ENCODE measurements at regions not wholly inside any gene's neighbourhood (a gene's known extent, or its start where the extent isn't known, plus 50 kb on each side); places are given as distances from the start of the nearest gene placed in this dataset.
"Not testable (repeated sequence)": the region's sequence is repeated elsewhere in the genome, so short reads cannot be mapped to it uniquely, and the experiment has no call there.

DNA sequence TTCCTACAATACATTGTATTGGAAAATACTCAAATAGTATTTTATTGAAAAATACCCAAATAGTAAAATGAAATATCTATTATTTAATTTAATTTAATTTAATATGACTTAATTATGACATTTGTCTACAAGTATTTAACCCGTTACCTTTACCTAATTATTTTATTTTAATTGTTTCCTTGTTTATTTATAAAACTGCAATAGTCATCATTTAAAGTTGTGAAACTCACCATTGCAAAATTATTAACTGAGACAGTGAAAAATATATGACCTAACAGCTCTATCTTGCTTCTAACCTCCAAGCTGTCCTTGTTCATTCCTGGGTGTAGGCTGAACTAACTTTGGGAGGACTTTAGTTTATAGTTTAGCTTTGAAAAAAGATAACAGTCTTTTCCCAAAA is 300.6 kb upstream of the POGK start:
- H3K4me1 Mint-ChIP-seq, result no peaks in the 10 kb centered on the region
- DNase-seq (no peak), ATAC-seq (replicated peaks) (no peak)
- H3K27me3 Mint-ChIP-seq, result peaks cover 0 to 11% of the 10 kb centered on the region in 2 donors
- H3K4me3 Mint-ChIP-seq, result no peak overlapping the region
- no peaks in the 10 kb centered on the region for H3K36me3 Mint-ChIP-seq
- H3K9me3 Mint-ChIP-seq, result peaks cover 1 to 4% of the 10 kb centered on the region in 2 donors
- no peak overlapping the region for H3K27ac Mint-ChIP-seq

GRCh38 chr1:166544036-166544435 is 295.2 kb upstream of the POGK start:
- no peak for DNase-seq
- ATAC-seq (replicated peaks), result no peak

DNA sequence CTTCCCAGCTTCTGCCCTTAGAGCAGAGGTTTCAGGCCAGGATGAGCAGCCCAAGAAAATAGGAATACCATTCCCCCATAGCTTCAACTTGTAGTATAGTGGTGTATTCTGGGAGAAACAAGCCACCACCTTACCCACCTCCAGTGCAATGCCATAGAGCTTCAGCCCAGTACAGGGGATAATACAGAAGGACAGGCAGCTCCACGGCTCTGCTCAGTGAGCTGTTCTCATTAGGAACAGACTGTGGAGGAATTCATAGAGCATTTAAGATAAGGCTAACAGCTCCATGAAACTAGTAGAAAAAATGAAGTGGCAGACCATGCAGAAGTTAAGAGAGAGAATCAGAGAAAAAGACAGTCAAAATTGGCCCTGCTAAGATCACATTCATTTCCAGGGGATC is 294.7 kb upstream of the POGK start:
- no peak for ATAC-seq (replicated peaks)

More at GRCh38 chr1:166544036-166544435, 295.2 kb upstream of the POGK start:
- no peaks in the 10 kb centered on the region for H3K4me1 Mint-ChIP-seq
- H3K4me3 Mint-ChIP-seq, result no peak overlapping the region
- H3K27ac Mint-ChIP-seq, result no peak overlapping the region
- H3K36me3 Mint-ChIP-seq, result peaks cover 0 to 1% of the 10 kb centered on the region in 2 donors
- peaks cover 6 to 13% of the 10 kb centered on the region in 2 donors for H3K9me3 Mint-ChIP-seq
- H3K27me3 Mint-ChIP-seq, result peaks cover 0 to 11% of the 10 kb centered on the region in 2 donors

DNA sequence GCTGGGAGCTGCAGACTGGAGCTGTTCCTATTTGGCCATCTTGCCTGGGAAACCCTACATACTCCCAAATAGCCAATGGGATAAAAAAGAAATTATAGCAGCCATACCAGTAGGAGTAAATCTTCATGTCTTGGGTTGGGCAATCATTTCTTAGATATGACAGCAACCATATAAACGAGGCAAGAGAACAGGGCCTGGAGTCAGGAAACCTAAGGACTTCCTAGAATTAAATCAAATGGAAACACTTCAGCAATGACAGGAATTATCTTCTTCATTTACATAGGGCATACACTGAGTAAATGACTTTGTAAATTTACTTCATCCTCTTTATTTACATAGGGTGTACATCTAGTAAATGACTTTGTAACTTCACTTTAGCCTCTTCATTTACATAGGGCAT is 286.6 kb upstream of the POGK start:
- H3K9me3 Mint-ChIP-seq, result peaks cover 6 to 18% of the 10 kb centered on the region in 2 donors
- no peak overlapping the region for H3K27ac Mint-ChIP-seq
- ATAC-seq (replicated peaks) (no peak), DNase-seq (no peak)
- peaks cover 5 to 12% of the 10 kb centered on the region in 2 donors for H3K27me3 Mint-ChIP-seq
- no peaks in the 10 kb centered on the region for H3K4me1 Mint-ChIP-seq
- H3K4me3 Mint-ChIP-seq, result no peak overlapping the region
- no peaks in the 10 kb centered on the region for H3K36me3 Mint-ChIP-seq

More for the DNA sequence above, 294.7 kb upstream of the POGK start:
- H3K36me3 Mint-ChIP-seq, result peaks cover 0 to 1% of the 10 kb centered on the region in 2 donors
- no peaks in the 10 kb centered on the region for H3K4me1 Mint-ChIP-seq
- H3K27ac Mint-ChIP-seq, result no peak overlapping the region
- peaks cover 11 to 17% of the 10 kb centered on the region in 2 donors for H3K9me3 Mint-ChIP-seq
- no peak overlapping the region for H3K4me3 Mint-ChIP-seq
- H3K27me3 Mint-ChIP-seq, result peaks cover 0 to 11% of the 10 kb centered on the region in 2 donors
- no peak for DNase-seq

DNA sequence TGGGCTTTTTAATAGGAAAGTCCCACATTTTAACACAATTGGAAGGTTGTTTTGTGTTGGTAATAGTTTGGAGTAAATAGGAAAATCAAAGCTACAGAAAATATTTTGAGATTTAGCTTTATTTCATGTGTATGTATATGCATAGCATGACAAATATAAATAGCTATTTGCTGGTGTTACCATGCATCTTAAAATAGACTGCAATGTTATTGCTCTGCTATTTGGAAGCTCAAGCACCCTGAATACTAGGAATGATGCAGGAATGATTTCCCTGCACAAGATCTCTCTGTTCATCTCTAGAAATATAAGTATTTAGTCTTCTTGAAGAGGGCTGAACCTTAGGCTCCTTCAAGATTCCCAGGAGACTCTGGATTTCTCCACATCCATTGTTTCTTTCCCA is 268.3 kb upstream of the POGK start:
- no peaks in the 10 kb centered on the region for H3K36me3 Mint-ChIP-seq
- no peak overlapping the region for H3K27ac Mint-ChIP-seq
- no peaks in the 10 kb centered on the region for H3K4me1 Mint-ChIP-seq
- DNase-seq, result no peak
- H3K27me3 Mint-ChIP-seq, result peaks cover 3 to 4% of the 10 kb centered on the region in 2 donors
- no peak for ATAC-seq (replicated peaks)
- H3K4me3 Mint-ChIP-seq, result no peak overlapping the region
- H3K9me3 Mint-ChIP-seq, result peaks cover 0 to 7% of the 10 kb centered on the region in 2 donors

DNA sequence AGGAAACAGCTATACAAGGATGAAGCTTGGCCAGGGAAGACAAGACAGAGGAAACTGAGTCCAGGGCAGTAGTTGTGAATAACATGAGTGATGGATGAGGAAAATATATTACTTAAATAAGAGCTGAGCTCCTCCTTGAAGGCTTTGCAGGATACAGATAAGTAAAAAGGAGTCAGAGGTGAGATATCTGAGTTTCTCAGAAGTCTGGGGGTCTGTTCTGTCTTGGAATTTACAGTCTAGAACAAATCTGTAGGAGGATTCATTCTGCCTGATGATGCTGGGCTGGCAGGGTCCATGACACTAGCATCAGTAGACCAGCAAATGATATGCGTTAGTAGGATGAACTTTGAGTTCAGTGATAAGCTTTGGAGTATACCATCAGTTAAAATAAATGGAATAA is 266.1 kb upstream of the POGK start:
- DNase-seq, result no peak
- no peak for ATAC-seq (replicated peaks)
- Mint-ChIP-seq H3K27ac (no peak overlapping the region), H3K27me3 (peaks cover 3 to 6% of the 10 kb centered on the region in 2 donors), H3K36me3 (no peaks in the 10 kb centered on the region), H3K4me3 (no peak overlapping the region), H3K9me3 (peaks cover 0 to 2% of the 10 kb centered on the region in 2 donors), H3K4me1 (no peaks in the 10 kb centered on the region)

DNA sequence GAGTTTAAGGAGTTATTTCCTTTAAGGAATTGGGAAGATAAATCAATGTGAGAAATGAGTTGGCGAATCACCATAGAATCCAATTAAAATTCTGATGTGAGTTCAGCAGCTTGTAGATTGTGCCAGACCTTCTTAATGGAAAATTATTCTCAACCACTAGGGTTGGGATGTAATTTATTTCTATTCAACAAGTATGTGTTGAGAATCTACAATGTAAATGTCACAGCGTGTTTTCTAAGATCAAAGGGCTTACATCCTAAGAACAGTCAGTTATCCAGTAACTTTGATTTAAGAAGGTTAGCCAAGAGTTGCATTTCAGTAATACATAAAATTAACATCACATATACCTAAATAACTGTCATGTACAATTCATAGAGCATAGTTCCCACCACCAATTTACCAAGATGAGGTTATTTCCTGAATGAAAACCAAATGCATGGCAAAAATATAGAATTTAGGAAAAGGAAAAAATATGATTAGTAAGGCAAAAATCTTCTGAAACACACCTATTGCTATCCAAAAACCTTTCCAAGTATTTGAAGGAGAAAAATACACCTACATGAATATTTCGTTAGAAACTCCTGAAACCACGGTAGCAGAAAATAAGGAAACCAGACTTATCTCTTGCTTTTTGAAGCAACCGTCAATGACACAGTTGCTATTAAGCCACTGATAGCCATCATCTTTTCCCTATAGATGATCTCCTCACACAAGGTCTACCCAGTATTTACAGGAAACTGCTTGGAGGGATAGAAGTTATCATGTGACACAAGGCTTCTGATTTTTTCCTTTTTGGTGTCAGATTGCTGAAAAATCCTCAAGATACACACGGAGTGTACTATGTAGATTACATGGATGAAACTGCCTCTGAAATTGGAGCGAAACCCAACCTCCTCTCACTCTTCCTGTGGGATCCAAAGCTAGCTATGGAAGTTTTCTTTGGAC is 259.4 kb upstream of the POGK start:
- H3K4me3 Mint-ChIP-seq, result no peak overlapping the region
- H3K36me3 Mint-ChIP-seq, result no peaks in the 10 kb centered on the region

DNA sequence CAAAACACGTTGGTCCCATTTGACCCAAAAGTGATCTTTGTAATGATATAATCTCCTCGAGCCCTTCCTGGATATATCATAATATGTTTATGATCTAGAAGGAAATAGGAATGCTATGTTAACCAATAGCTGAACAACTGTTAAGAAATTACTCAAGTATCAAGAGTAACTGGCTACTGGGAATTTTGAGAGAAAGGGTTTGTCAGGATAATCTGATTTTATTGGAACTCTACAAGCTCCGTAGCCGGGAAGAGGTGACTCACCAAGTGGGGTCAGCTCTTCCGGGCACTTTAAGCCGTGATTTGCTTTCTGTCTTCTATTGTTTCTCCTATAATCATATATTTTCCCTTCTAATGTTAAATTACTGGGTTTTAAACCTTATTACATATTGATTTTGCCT is 250.5 kb upstream of the POGK start:
- Mint-ChIP-seq H3K4me1 (no peaks in the 10 kb centered on the region), H3K27me3 (peaks cover 0 to 4% of the 10 kb centered on the region in 2 donors), H3K27ac (no peak overlapping the region), H3K9me3 (no peaks in the 10 kb centered on the region), H3K4me3 (no peak overlapping the region), H3K36me3 (no peaks in the 10 kb centered on the region)
- DNase-seq, result no peak
- no peak for ATAC-seq (replicated peaks)

More for the DNA sequence above, 259.4 kb upstream of the POGK start:
- DNase-seq (no peak), ATAC-seq (replicated peaks) (no peak)
- peaks cover 3 to 6% of the 10 kb centered on the region in 2 donors for H3K27me3 Mint-ChIP-seq
- H3K4me1 Mint-ChIP-seq, result no peaks in the 10 kb centered on the region
- no peak overlapping the region for H3K27ac Mint-ChIP-seq
- H3K9me3 Mint-ChIP-seq, result peaks cover 0 to 2% of the 10 kb centered on the region in 2 donors

DNA sequence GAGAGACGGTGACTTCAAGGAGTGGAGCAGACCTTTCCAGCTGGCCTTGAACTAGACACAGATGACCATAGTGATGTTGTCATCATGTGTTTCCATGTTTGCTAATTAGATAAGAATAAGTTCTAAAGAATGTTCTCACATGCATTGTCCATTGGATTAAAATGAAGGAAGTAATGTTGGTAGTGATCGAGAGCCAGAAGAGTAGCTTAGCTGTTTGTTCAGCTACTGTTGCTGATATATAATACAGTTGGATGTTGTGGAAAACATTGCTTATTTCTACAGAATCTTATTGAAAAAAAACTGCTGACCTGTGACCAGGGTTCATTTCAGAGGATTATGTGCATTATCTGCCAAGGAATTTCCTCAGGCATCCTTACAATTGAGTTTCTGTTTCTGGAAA is 249.1 kb upstream of the POGK start:
- Mint-ChIP-seq H3K36me3 (no peaks in the 10 kb centered on the region), H3K4me1 (no peaks in the 10 kb centered on the region), H3K9me3 (no peaks in the 10 kb centered on the region), H3K4me3 (no peak overlapping the region), H3K27ac (no peak overlapping the region), H3K27me3 (peaks cover 2 to 8% of the 10 kb centered on the region in 2 donors)
- ATAC-seq (replicated peaks), result no peak
- DNase-seq, result no peak

DNA sequence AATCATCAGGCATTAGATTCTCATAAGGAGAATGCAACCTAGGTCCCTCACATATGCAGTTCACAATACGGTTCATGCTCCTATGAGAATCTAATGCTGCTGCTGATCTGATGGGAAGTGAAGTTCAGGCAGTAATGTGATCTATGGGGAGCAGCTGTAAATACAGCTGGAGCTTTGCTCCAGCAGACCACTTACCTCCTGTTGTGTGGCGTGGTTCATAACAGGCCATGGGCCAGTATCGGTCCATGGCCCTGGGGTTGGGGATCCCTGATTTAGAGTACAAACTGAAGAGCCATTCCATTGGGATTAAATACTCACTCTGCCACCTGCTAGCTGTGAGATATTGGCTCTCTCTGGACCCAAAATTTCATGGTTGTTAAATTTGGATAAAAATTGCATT is 244.6 kb upstream of the POGK start:
- ATAC-seq (replicated peaks) (no peak), DNase-seq (no peak)
- Mint-ChIP-seq H3K27ac (no peak overlapping the region), H3K9me3 (peaks cover 0 to 3% of the 10 kb centered on the region in 2 donors), H3K36me3 (no peaks in the 10 kb centered on the region), H3K4me1 (no peaks in the 10 kb centered on the region), H3K27me3 (peaks cover 4 to 8% of the 10 kb centered on the region in 2 donors), H3K4me3 (no peak overlapping the region)

DNA sequence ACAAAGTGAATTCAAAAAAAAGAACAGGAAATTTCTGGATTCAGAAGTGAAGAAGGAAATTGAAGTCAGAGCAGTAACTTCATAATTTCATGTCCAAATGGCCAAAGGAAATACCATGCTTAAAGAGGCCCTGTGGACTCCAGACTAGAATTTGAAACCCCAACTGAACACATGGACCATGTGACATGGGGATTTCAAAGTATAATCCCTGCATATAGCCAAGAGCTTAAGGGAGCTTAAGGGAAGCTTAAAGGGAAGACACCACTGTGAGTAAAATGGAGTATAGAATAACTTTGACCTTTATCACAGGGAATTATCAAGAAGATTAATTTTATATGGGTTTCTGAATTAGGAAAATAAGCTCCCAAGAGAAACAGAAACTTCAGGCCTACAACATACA is 241.8 kb upstream of the POGK start:
- no peak overlapping the region for H3K4me3 Mint-ChIP-seq
- H3K27ac Mint-ChIP-seq, result no peak overlapping the region
- H3K4me1 Mint-ChIP-seq, result no peaks in the 10 kb centered on the region
- peaks cover 4 to 8% of the 10 kb centered on the region in 2 donors for H3K27me3 Mint-ChIP-seq
- H3K36me3 Mint-ChIP-seq, result no peaks in the 10 kb centered on the region
- H3K9me3 Mint-ChIP-seq, result peaks cover 0 to 3% of the 10 kb centered on the region in 2 donors
- ATAC-seq (replicated peaks) (no peak), DNase-seq (no peak)

- H3K4me3 Mint-ChIP-seq, result no peak overlapping the region
- H3K4me1 Mint-ChIP-seq, result no peaks in the 10 kb centered on the region
- H3K36me3 Mint-ChIP-seq, result no peaks in the 10 kb centered on the region
- no peaks in the 10 kb centered on the region for H3K27me3 Mint-ChIP-seq
- no peak for DNase-seq
- H3K9me3 Mint-ChIP-seq, result peaks cover 0 to 3% of the 10 kb centered on the region in 2 donors
- no peak overlapping the region for H3K27ac Mint-ChIP-seq
- no peak for ATAC-seq (replicated peaks)
Observed at GRCh38 chr1:166600574-166600973, 238.7 kb upstream of the POGK start.

GRCh38 chr1:166601650-166602278 is 237.5 kb upstream of the POGK start:
- Mint-ChIP-seq H3K27me3 (no peaks in the 10 kb centered on the region), H3K9me3 (peaks cover 0 to 3% of the 10 kb centered on the region in 2 donors), H3K27ac (no peak overlapping the region), H3K36me3 (no peaks in the 10 kb centered on the region), H3K4me1 (no peaks in the 10 kb centered on the region), H3K4me3 (no peak overlapping the region)
- DNase-seq (no peak), ATAC-seq (replicated peaks) (no peak)

GRCh38 chr1:166602801-166603200 is 236.5 kb upstream of the POGK start:
- not testable (repeated sequence) for DNase-seq; H3K27ac Mint-ChIP-seq; H3K4me1 Mint-ChIP-seq; H3K4me3 Mint-ChIP-seq; H3K36me3 Mint-ChIP-seq; H3K27me3 Mint-ChIP-seq; ATAC-seq (replicated peaks); H3K9me3 Mint-ChIP-seq

DNA sequence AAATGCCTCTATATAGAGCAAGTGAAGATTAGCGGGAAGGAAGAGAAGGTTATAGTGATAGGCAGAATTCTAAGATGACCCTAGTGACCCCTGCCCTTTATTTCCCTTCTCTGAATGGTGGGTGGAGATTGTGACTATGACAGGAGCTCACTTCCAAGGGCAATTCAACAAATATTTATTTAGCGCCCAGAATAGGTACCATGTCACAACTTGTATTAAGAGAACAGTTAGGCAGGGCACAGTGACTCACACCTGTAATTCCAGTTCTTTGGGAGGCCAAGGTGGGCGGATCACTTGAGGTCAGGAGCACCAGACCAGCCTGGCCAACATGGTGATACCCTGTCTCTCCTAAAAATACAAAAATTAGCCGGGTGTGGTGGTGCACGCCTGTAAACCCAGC is 236.0 kb upstream of the POGK start:
- ATAC-seq (replicated peaks) (no peak), DNase-seq (no peak)
- Mint-ChIP-seq H3K4me1 (no peaks in the 10 kb centered on the region), H3K27ac (no peak overlapping the region), H3K9me3 (peaks cover 0 to 3% of the 10 kb centered on the region in 2 donors), H3K36me3 (no peaks in the 10 kb centered on the region), H3K4me3 (no peak overlapping the region), H3K27me3 (no peaks in the 10 kb centered on the region)

Measured in stimulated activated naive B cell treated with anti-CD40 and anti-IgM and Interleukin-4, amounts not matched to agents 10 μg/mL and 1 μg/mL and 100 μg/mL, for 72 hours (primary cell).